ENCODE measurements at regions not wholly inside any gene's neighbourhood (a gene's known extent, or its start where the extent isn't known, plus 50 kb on each side); places are given as distances from the start of the nearest gene placed in this dataset.

- no peak for DNase-seq
- H3K27ac ChIP-seq, result no peak overlapping the region
- peaks cover 0 to 24% (median 0%) of the 10 kb centered on the region in 11 donors for H3K9me3 ChIP-seq
- intact Hi-C loops (cut with DNase I), result no loop called here
- no peaks in the 10 kb centered on the region for H3K4me1 ChIP-seq
- no peak for TF ChIP-seq CTCF (IDR thresholded peaks at IDR 0.05)
- ATAC-seq, result no peak
- H3K27me3 ChIP-seq, result peaks cover 0 to 29% (median 0%) of the 10 kb centered on the region in 7 donors
- H3K36me3 ChIP-seq, result no peaks in the 10 kb centered on the region
- no peak overlapping the region for H3K4me3 ChIP-seq
- 27 to 50% methylated on average over 1 of the region's 1 CpG for WGBS, 2 donors
These were observed 86.8 kb downstream of the ANKRD7 start for GRCh38 chr7:118311121-118311836.

- Histone ChIP-seq H3K36me3 (no peaks in the 10 kb centered on the region), H3K4me3 (no peak overlapping the region), H3K27me3 (peaks cover 0 to 25% (median 0%) of the 10 kb centered on the region in 7 donors), H3K27ac (no peak overlapping the region), H3K4me1 (no peaks in the 10 kb centered on the region), H3K9me3 (peaks cover 0 to 24% (median 0%) of the 10 kb centered on the region in 11 donors)
- no peak for TF ChIP-seq CTCF (IDR thresholded peaks at IDR 0.05)
- DNase-seq (no peak), ATAC-seq (no peak)
- WGBS, 2 donors, result 85 to 90% methylated on average over 1 of the region's 1 CpG
- intact Hi-C loops (cut with DNase I), result no loop called here
These were observed 87.5 kb downstream of the ANKRD7 start for GRCh38 chr7:118312051-118312450.

GRCh38 chr7:118312966-118313365 lies 88.5 kb downstream of the ANKRD7 start:
- Histone ChIP-seq H3K9me3 (peaks cover 0 to 24% (median 0%) of the 10 kb centered on the region in 11 donors), H3K27me3 (peaks cover 0 to 32% (median 0%) of the 10 kb centered on the region in 7 donors), H3K4me1 (no peaks in the 10 kb centered on the region), H3K27ac (no peak overlapping the region), H3K4me3 (no peak overlapping the region), H3K36me3 (no peaks in the 10 kb centered on the region)
- ATAC-seq (no peak), DNase-seq (no peak)
- intact Hi-C loops (cut with DNase I), result no loop called here
- WGBS, 2 donors, result 96 to 100% methylated on average over 1 of the region's 1 CpG
- TF ChIP-seq CTCF (IDR thresholded peaks at IDR 0.05), result no peak

GRCh38 chr7:118324790-118325449 lies 100.4 kb downstream of the ANKRD7 start:
- ATAC-seq (no peak), DNase-seq (no peak)
- Histone ChIP-seq H3K27ac (no peak overlapping the region), H3K4me1 (no peaks in the 10 kb centered on the region), H3K36me3 (no peaks in the 10 kb centered on the region), H3K27me3 (peaks cover 0 to 14% (median 0%) of the 10 kb centered on the region in 7 donors), H3K9me3 (no peaks in the 10 kb centered on the region), H3K4me3 (no peak overlapping the region)
- no peak for TF ChIP-seq CTCF (IDR thresholded peaks at IDR 0.05)
- WGBS, 2 donors, result 78 to 85% methylated on average over 4 of the region's 4 CpGs
- intact Hi-C loops (cut with DNase I), result no loop called here

Measured in heart right ventricle (tissue), 16 donors.